GM18517 (cell line): ENCODE measurements at regions not wholly inside any gene's neighbourhood (a gene's known extent, or its start where the extent isn't known, plus 50 kb on each side); places are given as distances from the start of the nearest gene placed in this dataset.

ENCODE experiments used
- ATAC-seq: cut with Tn5 transposase; IDR thresholded peaks from one replicate; pipeline ENCODE4 v1.9.1; 2021; ENCODE audit warnings: mild to moderate bottlenecking, moderate library complexity; ENCODE audit not compliant: unreplicated experiment

GRCh38 chr21:24826822-24827221 is 780.5 kb downstream of the MRPL39 start:
- ATAC-seq = no peak

DNA sequence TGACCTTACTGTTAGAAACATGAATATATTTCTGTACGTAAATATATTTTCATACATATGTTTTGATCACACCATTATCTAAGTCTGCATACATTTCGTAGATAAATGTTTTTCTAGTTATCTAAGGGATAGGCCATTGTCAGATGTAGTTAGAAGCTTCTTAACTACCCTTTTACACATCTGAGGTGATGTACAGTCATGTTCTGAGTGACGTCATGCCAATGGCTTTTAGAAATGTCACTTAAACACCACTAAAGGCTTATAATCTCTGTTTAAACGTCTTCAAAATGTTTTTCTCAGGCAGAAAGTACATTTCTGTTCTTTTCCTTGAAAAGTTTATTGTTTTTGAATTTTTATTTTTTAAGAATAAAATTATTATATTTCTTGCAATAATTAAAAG is 781.9 kb downstream of the MRPL39 start:
- no peak for ATAC-seq

- ATAC-seq = no peak
Observed at GRCh38 chr21:24824209-24824608, 783.1 kb downstream of the MRPL39 start.

GRCh38 chr21:24823247-24823646 is 784.0 kb downstream of the MRPL39 start:
- no peak for ATAC-seq

GRCh38 chr21:24785033-24785432 is 822.2 kb downstream of the MRPL39 start:
- ATAC-seq = no peak

DNA sequence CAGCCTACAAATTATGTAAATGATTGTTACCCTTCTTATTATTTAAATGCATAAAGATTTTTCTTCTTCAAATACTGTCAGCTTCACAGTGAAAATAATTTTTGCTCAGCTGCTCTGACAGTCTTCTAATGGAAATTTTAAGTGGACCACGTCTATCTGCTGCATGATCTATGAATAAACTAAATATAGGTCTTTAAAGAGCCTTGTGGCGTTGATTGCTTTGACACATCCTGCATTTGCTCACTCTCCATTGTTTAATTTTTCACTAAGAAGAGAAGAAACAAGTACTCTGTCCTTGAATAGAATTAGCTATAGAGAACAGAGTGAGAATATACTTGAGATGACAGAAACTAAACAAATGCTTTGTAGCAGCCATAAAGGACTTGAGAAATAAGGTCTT is 826.1 kb downstream of the MRPL39 start:
- ATAC-seq = no peak

DNA sequence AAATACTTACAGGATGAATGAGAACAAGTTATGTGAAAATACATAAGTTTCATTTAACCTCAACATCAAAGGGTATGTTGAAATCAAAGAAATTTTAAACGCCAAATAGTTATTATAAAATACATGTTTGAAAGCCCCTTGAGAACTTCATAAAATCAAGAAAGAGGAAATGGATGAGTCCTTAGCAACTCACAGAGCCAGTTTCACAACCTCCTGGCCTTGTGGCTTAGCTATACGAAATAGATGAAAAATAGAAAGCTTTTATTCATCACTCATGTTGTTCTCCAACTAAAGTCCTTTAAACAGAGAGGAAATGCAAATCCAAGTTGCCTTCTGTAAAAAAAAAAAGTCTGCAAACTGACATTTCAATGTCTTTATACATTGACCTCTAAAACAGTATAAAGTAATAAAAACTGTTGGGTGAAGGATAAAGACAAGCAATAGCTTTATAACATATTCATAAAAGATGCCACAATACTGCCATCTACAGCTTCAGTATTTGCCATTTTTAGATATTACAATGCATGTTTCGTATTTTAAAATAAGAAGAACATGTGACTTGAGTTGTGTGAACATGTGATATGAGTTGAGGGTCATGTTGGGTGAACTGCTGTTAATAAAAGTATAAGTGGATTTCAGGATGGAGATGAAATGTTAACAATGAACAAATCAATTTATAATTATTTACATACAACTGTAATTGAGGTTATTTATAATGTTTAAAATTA is 847.8 kb downstream of the MRPL39 start:
- no peak for ATAC-seq

DNA sequence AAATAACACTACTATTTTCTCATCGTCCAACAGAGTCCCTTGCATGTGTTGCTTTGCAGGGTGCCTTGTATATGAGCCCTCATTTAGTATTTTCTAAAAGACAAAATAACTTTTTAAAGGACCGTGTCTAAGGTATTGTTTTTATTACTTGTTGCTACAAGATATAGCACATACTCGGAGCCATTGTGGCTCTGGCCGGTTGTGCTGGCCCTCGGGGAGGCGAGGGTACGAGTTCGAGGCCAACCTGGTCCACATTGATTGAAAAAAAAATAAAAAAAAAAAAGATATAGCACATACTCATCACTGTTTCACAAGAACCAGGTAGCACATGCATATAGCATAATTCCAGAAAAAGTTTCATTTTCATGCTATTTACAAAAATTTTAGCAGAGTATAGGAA is 869.2 kb downstream of the MRPL39 start:
- ATAC-seq = no peak

GRCh38 chr21:24737296-24737850 is 869.9 kb downstream of the MRPL39 start:
- no peak for ATAC-seq

GRCh38 chr21:24730661-24731060 is 876.6 kb downstream of the MRPL39 start:
- ATAC-seq = no peak

DNA sequence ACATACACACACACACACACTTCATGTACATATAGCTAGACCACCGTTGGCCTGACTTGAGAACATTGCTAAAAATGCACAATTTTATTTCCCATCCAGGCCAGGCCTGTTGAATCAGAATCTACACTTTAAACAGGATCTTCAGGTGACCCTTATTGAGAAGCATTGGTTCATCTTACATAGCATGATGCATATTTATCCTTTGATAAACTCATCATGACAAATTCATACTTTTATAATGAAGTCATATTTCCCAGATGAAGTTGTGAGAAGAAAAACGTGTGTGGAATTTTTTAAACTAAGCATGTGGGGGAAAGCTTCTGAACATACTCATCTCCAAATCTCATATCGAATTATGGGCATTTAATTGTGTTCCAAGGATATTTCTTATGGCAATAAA is 877.7 kb downstream of the MRPL39 start:
- no peak for ATAC-seq

- ATAC-seq = no peak
Observed at GRCh38 chr21:24727803-24728440, 879.4 kb downstream of the MRPL39 start.

DNA sequence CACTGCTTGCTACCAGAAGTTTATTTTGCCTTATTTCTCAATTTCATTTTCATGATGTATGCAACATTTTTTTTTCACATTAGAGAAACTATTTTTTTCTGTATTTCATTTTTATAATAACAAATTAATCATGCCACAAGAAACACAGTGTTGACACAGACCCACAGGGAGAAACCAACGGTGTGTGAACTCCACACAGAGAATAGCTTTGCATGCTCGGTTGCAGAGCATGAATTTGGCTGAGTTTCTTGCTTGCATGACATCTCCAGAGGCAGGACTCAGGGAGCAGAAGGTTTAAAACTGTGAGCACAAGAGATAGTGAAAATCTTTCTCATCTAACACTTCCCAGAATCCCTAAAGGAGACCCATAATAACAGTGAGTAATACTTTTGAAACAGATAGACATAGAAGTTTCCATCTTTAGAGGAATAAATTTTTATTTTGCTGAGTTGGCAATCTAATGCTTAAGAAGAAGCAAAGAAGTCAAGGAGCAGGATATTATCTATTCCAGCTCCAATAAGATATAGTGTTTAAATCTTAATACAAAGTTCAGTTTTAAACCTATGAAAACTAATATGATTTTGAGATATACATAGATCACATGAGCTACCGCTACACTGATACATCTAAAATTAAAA is 890.9 kb downstream of the MRPL39 start:
- no peak for ATAC-seq

DNA sequence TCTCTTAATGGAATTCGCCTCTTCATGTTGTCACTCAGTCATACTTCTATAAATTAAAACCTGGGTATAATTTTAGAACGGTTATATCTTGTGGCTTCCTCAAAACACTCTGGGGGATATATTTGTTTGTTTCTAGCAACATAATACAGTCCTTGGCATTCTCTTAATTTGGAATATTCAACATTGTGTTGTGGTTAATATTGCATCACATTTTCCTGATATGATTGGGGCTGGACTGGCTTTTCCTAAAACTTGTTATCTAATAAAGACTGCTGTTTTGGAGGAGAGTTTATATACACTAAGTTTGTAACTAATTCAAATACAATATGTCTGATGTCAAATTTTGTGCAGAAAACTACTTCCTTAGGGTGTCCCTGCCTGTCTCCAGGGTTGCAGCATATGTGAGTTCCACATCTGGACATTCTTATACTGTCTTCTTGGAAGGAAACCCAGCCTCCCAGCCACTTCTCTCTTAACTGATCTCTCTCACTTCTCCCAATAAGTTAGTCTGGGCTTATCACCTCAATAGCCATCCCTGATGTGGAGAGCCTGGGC is 892.6 kb downstream of the MRPL39 start:
- no peak for ATAC-seq

DNA sequence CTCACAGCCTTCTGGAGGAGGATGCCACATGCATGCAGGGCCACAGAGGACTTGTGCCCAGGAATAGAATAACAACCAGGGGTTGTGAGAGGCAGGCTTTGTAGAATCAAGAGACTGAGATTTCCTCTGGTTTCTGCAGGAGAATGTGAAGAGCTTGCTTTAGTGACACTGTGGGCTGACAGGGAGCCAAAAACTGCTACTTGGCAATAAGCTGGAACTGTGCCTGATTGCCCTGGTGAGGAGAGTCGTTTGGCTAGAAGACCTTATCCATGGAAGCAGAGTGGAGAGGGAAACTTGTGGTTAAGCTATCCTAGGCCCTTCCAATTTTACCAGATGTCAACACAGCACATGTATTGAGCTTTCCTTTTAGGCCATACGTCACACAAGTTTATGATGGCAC is 902.1 kb downstream of the MRPL39 start:
- no peak for ATAC-seq

DNA sequence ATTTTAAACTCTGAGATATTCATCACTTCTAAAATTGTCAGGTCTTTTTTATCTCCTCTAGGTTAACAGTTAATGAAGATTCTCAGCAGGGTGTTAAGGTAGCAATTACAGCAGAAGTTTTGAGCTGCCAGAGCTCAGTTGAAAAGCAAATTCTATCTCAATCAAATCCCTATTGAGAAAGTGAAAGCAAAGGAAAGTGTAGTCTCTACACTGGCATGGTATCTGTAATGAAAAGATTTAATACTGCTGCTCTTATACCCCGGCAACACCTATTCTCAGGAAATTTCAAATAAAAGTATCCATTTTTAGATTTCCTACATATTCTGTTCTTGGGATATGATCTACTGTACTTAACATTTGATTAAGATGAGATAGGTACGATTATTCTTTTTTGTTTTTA is 913.5 kb downstream of the MRPL39 start:
- no peak for ATAC-seq

GRCh38 chr21:24681456-24681855 is 925.8 kb downstream of the MRPL39 start:
- no peak for ATAC-seq

DNA sequence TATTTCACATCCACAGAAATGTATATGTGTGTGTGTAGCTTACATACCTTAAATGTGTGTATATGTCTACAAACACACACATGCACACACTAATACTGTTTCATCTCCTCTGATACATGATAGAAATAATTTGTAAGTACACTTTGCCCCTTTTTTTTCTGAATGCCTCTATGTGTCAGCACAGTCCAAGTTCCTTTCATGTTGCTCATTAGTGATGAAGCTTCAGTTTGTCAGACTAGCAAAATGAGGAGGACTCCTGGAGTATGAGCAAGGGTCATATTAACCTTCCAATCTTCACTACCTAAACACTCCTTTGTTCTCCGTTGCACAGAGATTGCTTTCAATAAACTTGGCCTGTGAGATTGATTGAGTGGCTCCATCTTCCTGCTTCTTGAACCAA is 935.4 kb downstream of the MRPL39 start:
- ATAC-seq = no peak

DNA sequence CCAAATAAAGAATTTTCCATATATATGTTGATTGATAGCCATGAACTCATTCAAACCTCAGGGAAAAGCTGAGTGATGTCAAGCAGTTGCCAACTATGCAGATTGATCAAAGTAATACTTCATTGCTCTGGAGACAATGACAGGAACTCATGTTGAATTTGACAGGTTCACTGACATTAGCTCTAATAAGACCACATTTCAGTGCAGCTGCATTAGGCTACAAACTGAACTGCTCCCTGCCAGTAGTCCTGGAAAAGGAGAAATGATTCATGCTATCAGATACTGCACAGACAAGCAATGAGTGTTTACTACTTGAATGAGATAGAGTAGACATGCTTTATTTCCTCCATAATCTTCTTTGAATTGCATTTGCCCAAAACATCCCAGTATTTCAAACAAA is 948.4 kb downstream of the MRPL39 start:
- no peak for ATAC-seq

DNA sequence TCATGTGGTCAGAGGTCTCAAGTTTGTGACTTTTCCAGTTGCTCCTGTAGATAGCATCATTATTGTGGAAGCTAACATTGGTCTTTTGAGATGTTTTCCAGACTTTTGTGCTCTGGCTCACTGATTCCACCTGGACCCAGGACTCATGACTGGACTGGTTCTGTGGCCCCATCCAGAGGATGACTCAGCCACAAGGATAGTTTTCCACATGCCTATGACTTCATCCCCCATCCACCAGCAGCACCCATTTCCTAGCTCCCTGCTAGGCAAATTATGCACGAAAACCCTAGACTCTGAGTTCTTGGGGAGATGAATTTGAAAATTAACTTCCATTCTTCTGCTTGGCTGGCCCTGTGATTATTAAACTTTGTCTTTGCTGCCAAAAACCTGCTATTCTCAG is 949.3 kb downstream of the MRPL39 start:
- no peak for ATAC-seq

GRCh38 chr21:24649691-24650090 is 957.6 kb downstream of the MRPL39 start:
- no peak for ATAC-seq

GRCh38 chr21:24636696-24637095 is 970.6 kb downstream of the MRPL39 start:
- no peak for ATAC-seq
